Endodermal cell (in vitro differentiated cells): ENCODE measurements at regions not wholly inside any gene's neighbourhood (a gene's known extent, or its start where the extent isn't known, plus 50 kb on each side); places are given as distances from the start of the nearest gene placed in this dataset.

ENCODE experiments used
- DNase-seq: peaks from one replicate; pipeline ENCODE4 v3.0.0-alpha.2; 2017
- H3K27ac ChIP-seq: 2 replicates; pipeline ENCODE4 v1.5.1; 2013; ENCODE audit warnings: mild to moderate bottlenecking, low read depth, low read length, moderate library complexity
- H3K27me3 ChIP-seq: 2 replicates; pipeline ENCODE4 v1.6.1; 2013; ENCODE audit warnings: mild to moderate bottlenecking, low read length, moderate library complexity; ENCODE audit not compliant: insufficient read depth, control insufficient read depth, poor library complexity, severe bottlenecking
- H3K36me3 ChIP-seq: 2 replicates; pipeline ENCODE4 v1.7.0; 2013; ENCODE audit warnings: mild to moderate bottlenecking, low read length, moderate library complexity; ENCODE audit not compliant: control insufficient read depth, insufficient read depth
- H3K4me1 ChIP-seq: one replicate; pipeline ENCODE4 v1.7.0; 2013; ENCODE audit warnings: low read length; ENCODE audit not compliant: control insufficient read depth, insufficient read depth
- H3K4me3 ChIP-seq: 2 replicates; pipeline ENCODE4 v1.5.1; 2013; ENCODE audit warnings: mild to moderate bottlenecking, low read length, moderate library complexity
- H3K9ac ChIP-seq: 2 replicates; pipeline ENCODE4 v1.6.1; 2013; ENCODE audit warnings: mild to moderate bottlenecking, low read length, moderate library complexity; ENCODE audit not compliant: poor library complexity, severe bottlenecking; ENCODE audit errors: extremely low read depth
- H3K9me3 ChIP-seq: 2 replicates; pipeline ENCODE4 v1.6.1; 2013; ENCODE audit warnings: mild to moderate bottlenecking, low read length, moderate library complexity; ENCODE audit not compliant: control insufficient read depth
- H3K27ac Mint-ChIP-seq: 2 replicates; pipeline ENCODE4 v1.8.0; 2020; ENCODE audit warnings: mixed read lengths
- H3K27me3 Mint-ChIP-seq: 2 replicates; pipeline ENCODE4 v1.8.0; 2021; ENCODE audit warnings: mild to moderate bottlenecking, mixed read lengths; ENCODE audit not compliant: insufficient read depth
- H3K36me3 Mint-ChIP-seq: 2 replicates; pipeline ENCODE4 v1.8.0; 2020; ENCODE audit warnings: low read depth, mixed read lengths
- H3K4me1 Mint-ChIP-seq: 2 replicates; pipeline ENCODE4 v1.8.0; 2020; ENCODE audit warnings: mixed read lengths
- H3K4me3 Mint-ChIP-seq: 2 replicates; pipeline ENCODE4 v1.8.0; 2020; ENCODE audit warnings: mild to moderate bottlenecking, moderate library complexity, mixed read lengths
- H3K9me3 Mint-ChIP-seq: 2 replicates; pipeline ENCODE4 v1.8.0; 2020; ENCODE audit warnings: mild to moderate bottlenecking, mixed read lengths
- WGBS, 2 experiments: methylation state at CpG; one replicate each; pipeline versions ENCODE4 v1.1.5 to v1.1.7; 2013; ENCODE audit warnings: missing lambda C conversion rate in 2 of 2, mixed read lengths in 1 of 2; ENCODE audit not compliant: insufficient coverage in 1 of 2, insufficient read length in 1 of 2; 5-methylcytosine and 5-hydroxymethylcytosine counted together
- TF ChIP-seq, protein P1 (sequence below): fragments of 200-600 bp; sonication (generic); conservative IDR thresholded peaks from 2 replicates; pipeline ENCODE4 v1.5.0; 2021; ENCODE audit warnings: antibody characterized with exemption, mild to moderate bottlenecking

GRCh38 chr7:46286356-46286755 is 365.3 kb upstream of the IGFBP3 start:
- DNase-seq, result no peak
- H3K4me3 Mint-ChIP-seq, result no peak overlapping the region
- H3K4me3 ChIP-seq, result no peak overlapping the region
- TF ChIP-seq, protein P1, sequence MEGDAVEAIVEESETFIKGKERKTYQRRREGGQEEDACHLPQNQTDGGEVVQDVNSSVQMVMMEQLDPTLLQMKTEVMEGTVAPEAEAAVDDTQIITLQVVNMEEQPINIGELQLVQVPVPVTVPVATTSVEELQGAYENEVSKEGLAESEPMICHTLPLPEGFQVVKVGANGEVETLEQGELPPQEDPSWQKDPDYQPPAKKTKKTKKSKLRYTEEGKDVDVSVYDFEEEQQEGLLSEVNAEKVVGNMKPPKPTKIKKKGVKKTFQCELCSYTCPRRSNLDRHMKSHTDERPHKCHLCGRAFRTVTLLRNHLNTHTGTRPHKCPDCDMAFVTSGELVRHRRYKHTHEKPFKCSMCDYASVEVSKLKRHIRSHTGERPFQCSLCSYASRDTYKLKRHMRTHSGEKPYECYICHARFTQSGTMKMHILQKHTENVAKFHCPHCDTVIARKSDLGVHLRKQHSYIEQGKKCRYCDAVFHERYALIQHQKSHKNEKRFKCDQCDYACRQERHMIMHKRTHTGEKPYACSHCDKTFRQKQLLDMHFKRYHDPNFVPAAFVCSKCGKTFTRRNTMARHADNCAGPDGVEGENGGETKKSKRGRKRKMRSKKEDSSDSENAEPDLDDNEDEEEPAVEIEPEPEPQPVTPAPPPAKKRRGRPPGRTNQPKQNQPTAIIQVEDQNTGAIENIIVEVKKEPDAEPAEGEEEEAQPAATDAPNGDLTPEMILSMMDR, result no peak
- no peaks in the 10 kb centered on the region for H3K9me3 ChIP-seq
- H3K36me3 ChIP-seq, result no peaks in the 10 kb centered on the region
- H3K27ac ChIP-seq, result no peak overlapping the region
- no peaks in the 10 kb centered on the region for H3K27me3 ChIP-seq
- no peaks in the 10 kb centered on the region for H3K4me1 ChIP-seq
- no peaks in the 10 kb centered on the region for H3K36me3 Mint-ChIP-seq
- H3K9ac ChIP-seq, result no peak overlapping the region
- H3K9me3 Mint-ChIP-seq, result no peaks in the 10 kb centered on the region
- no peaks in the 10 kb centered on the region for H3K27me3 Mint-ChIP-seq
- WGBS, 2 experiments, result 95% methylated on average over 1 of the region's 2 CpGs; no CpG with 5 or more reads in 1 of the 2 experiments
- no peak overlapping the region for H3K27ac Mint-ChIP-seq
- no peaks in the 10 kb centered on the region for H3K4me1 Mint-ChIP-seq

DNA sequence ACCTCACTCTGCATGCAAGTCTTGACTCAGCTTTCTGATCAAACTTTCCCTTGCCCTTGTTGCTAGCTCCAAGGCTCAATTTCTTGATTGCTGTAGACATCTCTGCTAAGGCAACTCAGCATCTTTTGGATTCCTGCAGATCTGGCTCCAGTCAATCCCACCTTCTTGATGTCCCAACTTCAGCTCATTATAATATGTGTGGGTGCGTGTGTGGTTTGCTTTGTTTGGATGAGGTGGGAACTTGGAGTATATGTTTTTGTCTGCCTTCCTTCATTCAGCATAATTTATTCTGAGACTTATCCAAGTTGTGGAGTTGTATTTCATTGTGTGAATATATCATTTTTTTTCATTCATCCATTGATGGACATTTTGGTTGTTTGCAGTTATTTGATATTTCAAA is 364.8 kb upstream of the IGFBP3 start:
- H3K9me3 Mint-ChIP-seq, result no peaks in the 10 kb centered on the region
- Histone ChIP-seq H3K9ac (no peak overlapping the region), H3K27ac (no peak overlapping the region), H3K4me3 (no peak overlapping the region), H3K36me3 (no peaks in the 10 kb centered on the region), H3K27me3 (no peaks in the 10 kb centered on the region), H3K4me1 (no peaks in the 10 kb centered on the region), H3K9me3 (no peaks in the 10 kb centered on the region)
- no peak for DNase-seq
- no peaks in the 10 kb centered on the region for H3K36me3 Mint-ChIP-seq
- TF ChIP-seq, protein P1, result no peak
- H3K27ac Mint-ChIP-seq, result no peak overlapping the region
- H3K4me3 Mint-ChIP-seq, result no peak overlapping the region
- H3K4me1 Mint-ChIP-seq, result no peaks in the 10 kb centered on the region
- no peaks in the 10 kb centered on the region for H3K27me3 Mint-ChIP-seq
- WGBS, 2 experiments, result 0% methylated on average over 1 of the region's 1 CpG; no CpG with 5 or more reads in 1 of the 2 experiments

- H3K4me3 ChIP-seq, result no peak overlapping the region
- Mint-ChIP-seq H3K4me3 (no peak overlapping the region), H3K36me3 (no peaks in the 10 kb centered on the region), H3K27ac (no peak overlapping the region), H3K4me1 (no peaks in the 10 kb centered on the region), H3K9me3 (no peaks in the 10 kb centered on the region), H3K27me3 (no peaks in the 10 kb centered on the region)
- TF ChIP-seq, protein P1, result no peak
- H3K27me3 ChIP-seq, result no peaks in the 10 kb centered on the region
- no peak overlapping the region for H3K27ac ChIP-seq
- no peaks in the 10 kb centered on the region for H3K9me3 ChIP-seq
- DNase-seq, result no peak
- H3K36me3 ChIP-seq, result no peaks in the 10 kb centered on the region
- no peak overlapping the region for H3K9ac ChIP-seq
- no peaks in the 10 kb centered on the region for H3K4me1 ChIP-seq
- WGBS, 2 experiments, result 78 to 92% methylated on average over 4 to 7 of the region's 7 CpGs
These were observed 362.8 kb upstream of the IGFBP3 start for GRCh38 chr7:46283852-46284251.
